PC-3 (cell line): ENCODE measurements at regions not wholly inside any gene's neighbourhood (a gene's known extent, or its start where the extent isn't known, plus 50 kb on each side); places are given as distances from the start of the nearest gene placed in this dataset.

Experiments
- ATAC-seq: fragments of 200-7000 bp; cut with Tn5 transposase; 2 replicates; pipeline ENCODE4 v1.9.1; 2020; ENCODE audit warnings: mild to moderate bottlenecking, moderate library complexity
- BruUV-seq: library from RNA; stranded (reverse); fragments of 400-500 nt; replicated peaks from 2 replicates; lab custom pipeline; 2021; lab: Mats Ljungman, UMichigan
- CTCF ChIA-PET: fragments of 300-600 bp; sonication (Branson Sonifier 250); formaldehyde crosslinking; loops from one replicate; lab custom pipeline; 2022; ENCODE audit warnings: antibody characterized with exemption; lab: Charles Lee
- POLR2A ChIA-PET: fragments of 300-600 bp; sonication (Branson Sonifier 250); formaldehyde crosslinking; loops from one replicate; lab custom pipeline; 2022; ENCODE audit warnings: antibody characterized with exemption; ENCODE audit not compliant: unreplicated experiment; lab: Charles Lee
- DNase-seq: peaks from one replicate; pipeline ENCODE4 v3.0.0-alpha.2; 2015
- H2AFZ ChIP-seq: fragments of 300-600 bp; sonication (generic); 2 replicates; pipeline ENCODE4 v1.6.0; 2016; ENCODE audit warnings: antibody characterized with exemption, low read length
- H3F3A ChIP-seq: fragments of 300-600 bp; sonication (generic); one replicate; pipeline ENCODE4 v1.6.0; 2017; ENCODE audit warnings: antibody characterized with exemption, low read length, control low read depth, mild to moderate bottlenecking; ENCODE audit not compliant: unreplicated experiment
- H3K27ac ChIP-seq: fragments of 300-600 bp; sonication (generic); 2 replicates; pipeline ENCODE4 v1.5.1; 2016; ENCODE audit warnings: mild to moderate bottlenecking, low read length
- H3K27me3 ChIP-seq: fragments of 300-600 bp; sonication (generic); 2 replicates; pipeline ENCODE4 v1.6.1; 2016; ENCODE audit warnings: low read length, mixed read lengths
- H3K36me3 ChIP-seq: fragments of 300-600 bp; sonication (generic); 2 replicates; pipeline ENCODE4 v1.6.1; 2016; ENCODE audit warnings: low read depth, mixed run types, low read length, mixed read lengths
- H3K4me1 ChIP-seq: fragments of 300-600 bp; sonication (generic); 2 replicates; pipeline ENCODE4 v1.5.1; 2016; ENCODE audit warnings: low read length; ENCODE audit not compliant: insufficient read depth
- H3K4me2 ChIP-seq: fragments of 300-600 bp; sonication (generic); 2 replicates; pipeline ENCODE4 v1.6.0; 2016; ENCODE audit warnings: low read length
- H3K4me3 ChIP-seq: fragments of 300-600 bp; sonication (generic); 2 replicates; pipeline ENCODE4 v1.5.1; 2016; ENCODE audit warnings: mild to moderate bottlenecking, low read length, mixed read lengths
- H3K79me2 ChIP-seq: fragments of 300-600 bp; sonication (generic); 2 replicates; pipeline ENCODE4 v1.6.1; 2017; ENCODE audit warnings: low read length, mixed read lengths
- H3K9ac ChIP-seq: fragments of 300-600 bp; sonication (generic); 2 replicates; pipeline ENCODE4 v1.6.0; 2016; ENCODE audit warnings: mild to moderate bottlenecking, low read length
- H3K9me2 ChIP-seq: fragments of 300-600 bp; sonication (generic); replicated peaks from 2 replicates; pipeline ENCODE4 v1.6.1; 2016; ENCODE audit warnings: mixed run types, low read length, mixed read lengths
- H3K9me3 ChIP-seq: fragments of 300-600 bp; sonication (generic); 2 replicates; pipeline ENCODE4 v1.6.1; 2016; ENCODE audit warnings: low read length, mixed read lengths
- H4K20me1 ChIP-seq: fragments of 300-600 bp; sonication (generic); 2 replicates; pipeline ENCODE4 v1.6.1; 2016; ENCODE audit warnings: low read length, mixed read lengths
- EZH2 ChIP-seq: fragments of 300-600 bp; sonication (generic); IDR thresholded peaks from one replicate; pipeline ENCODE4 v1.6.1; 2017; ENCODE audit warnings: antibody characterized with exemption, mild to moderate bottlenecking, low read length; ENCODE audit not compliant: unreplicated experiment
- EZH2phosphoT487 ChIP-seq: fragments of 300-600 bp; sonication (generic); IDR thresholded peaks from 2 replicates; pipeline ENCODE4 v1.6.1; 2018; ENCODE audit warnings: mild to moderate bottlenecking, antibody characterized with exemption, low read length, borderline replicate concordance
- intact Hi-C: fragments of 100-400 bp; cut with micrococcal nuclease; formaldehyde crosslinking; loops from 2 replicates; pipeline ENCODE4 v1.9.0; 2023
- TF ChIP-seq, protein P1 (sequence below): fragments of 300-600 bp; sonication (generic); conservative IDR thresholded peaks from 2 replicates; pipeline ENCODE4 v1.5.1; 2017; ENCODE audit warnings: antibody characterized with exemption, low read depth, mild to moderate bottlenecking, low read length

GRCh38 chr15:37490707-37491106 lies 390.4 kb upstream of the MEIS2 start:
- H3K9me3 ChIP-seq, result no peaks in the 10 kb centered on the region
- no peaks in the 10 kb centered on the region for H4K20me1 ChIP-seq
- intact Hi-C loops, result no loop called here
- no peak overlapping the region for H3K4me2 ChIP-seq
- DNase-seq (no peak), ATAC-seq (no peak)
- H3K4me3 ChIP-seq, result no peak overlapping the region
- no TSS peak for BruUV-seq
- no peak overlapping the region for H2AFZ ChIP-seq
- H3K27me3 ChIP-seq, result peaks cover 30% of the 10 kb centered on the region
- no peak overlapping the region for H3K27ac ChIP-seq
- H3K9ac ChIP-seq, result no peak overlapping the region
- ChIA-PET POLR2A (no interaction called here), CTCF (no interaction called here)
- H3K4me1 ChIP-seq, result no peaks in the 10 kb centered on the region
- H3K79me2 ChIP-seq, result no peaks in the 10 kb centered on the region
- no peaks in the 10 kb centered on the region for H3K9me2 ChIP-seq
- no peaks in the 10 kb centered on the region for H3F3A ChIP-seq
- TF ChIP-seq EZH2 (no peak), EZH2phosphoT487 (no peak)
- TF ChIP-seq, protein P1, sequence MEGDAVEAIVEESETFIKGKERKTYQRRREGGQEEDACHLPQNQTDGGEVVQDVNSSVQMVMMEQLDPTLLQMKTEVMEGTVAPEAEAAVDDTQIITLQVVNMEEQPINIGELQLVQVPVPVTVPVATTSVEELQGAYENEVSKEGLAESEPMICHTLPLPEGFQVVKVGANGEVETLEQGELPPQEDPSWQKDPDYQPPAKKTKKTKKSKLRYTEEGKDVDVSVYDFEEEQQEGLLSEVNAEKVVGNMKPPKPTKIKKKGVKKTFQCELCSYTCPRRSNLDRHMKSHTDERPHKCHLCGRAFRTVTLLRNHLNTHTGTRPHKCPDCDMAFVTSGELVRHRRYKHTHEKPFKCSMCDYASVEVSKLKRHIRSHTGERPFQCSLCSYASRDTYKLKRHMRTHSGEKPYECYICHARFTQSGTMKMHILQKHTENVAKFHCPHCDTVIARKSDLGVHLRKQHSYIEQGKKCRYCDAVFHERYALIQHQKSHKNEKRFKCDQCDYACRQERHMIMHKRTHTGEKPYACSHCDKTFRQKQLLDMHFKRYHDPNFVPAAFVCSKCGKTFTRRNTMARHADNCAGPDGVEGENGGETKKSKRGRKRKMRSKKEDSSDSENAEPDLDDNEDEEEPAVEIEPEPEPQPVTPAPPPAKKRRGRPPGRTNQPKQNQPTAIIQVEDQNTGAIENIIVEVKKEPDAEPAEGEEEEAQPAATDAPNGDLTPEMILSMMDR, result no peak
- H3K36me3 ChIP-seq, result no peaks in the 10 kb centered on the region

DNA sequence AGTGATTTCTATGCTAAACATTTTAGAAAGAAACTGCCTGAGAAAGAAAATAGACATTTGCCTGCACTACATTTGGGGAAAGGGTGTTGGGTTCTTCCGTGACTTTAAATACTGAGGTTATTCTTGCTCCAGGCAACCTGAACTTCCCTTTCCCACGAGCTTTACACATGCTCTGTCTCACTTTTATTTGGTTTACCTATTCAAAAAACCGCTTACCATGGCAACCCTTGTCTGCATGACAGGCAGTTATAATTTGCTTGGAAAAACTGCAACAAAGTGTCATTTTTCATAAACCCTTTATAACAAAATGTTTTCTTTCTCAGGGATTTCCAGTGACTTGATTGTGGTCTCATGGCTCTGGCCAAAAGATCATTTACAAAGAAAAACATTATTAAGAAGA lies 416.3 kb upstream of the MEIS2 start:
- ChIA-PET POLR2A (no interaction called here), CTCF (no interaction called here)
- intact Hi-C loops, result no loop called here
- TF ChIP-seq EZH2phosphoT487 (no peak), EZH2 (no peak)
- TF ChIP-seq, protein P1, result no peak
- H3K4me1 ChIP-seq, result no peaks in the 10 kb centered on the region
- DNase-seq (no peak), ATAC-seq (no peak)
- H3K4me2 ChIP-seq, result no peak overlapping the region
- H3K9ac ChIP-seq, result no peak overlapping the region
- no peak overlapping the region for H3K4me3 ChIP-seq
- no peak overlapping the region for H2AFZ ChIP-seq
- no peaks in the 10 kb centered on the region for H3K36me3 ChIP-seq
- no peaks in the 10 kb centered on the region for H3K9me2 ChIP-seq
- no peaks in the 10 kb centered on the region for H3K79me2 ChIP-seq
- H3K9me3 ChIP-seq, result no peaks in the 10 kb centered on the region
- H3K27ac ChIP-seq, result no peak overlapping the region
- H3K27me3 ChIP-seq, result peaks cover 24% of the 10 kb centered on the region
- no peaks in the 10 kb centered on the region for H3F3A ChIP-seq
- no peaks in the 10 kb centered on the region for H4K20me1 ChIP-seq
- no TSS peak for BruUV-seq

DNA sequence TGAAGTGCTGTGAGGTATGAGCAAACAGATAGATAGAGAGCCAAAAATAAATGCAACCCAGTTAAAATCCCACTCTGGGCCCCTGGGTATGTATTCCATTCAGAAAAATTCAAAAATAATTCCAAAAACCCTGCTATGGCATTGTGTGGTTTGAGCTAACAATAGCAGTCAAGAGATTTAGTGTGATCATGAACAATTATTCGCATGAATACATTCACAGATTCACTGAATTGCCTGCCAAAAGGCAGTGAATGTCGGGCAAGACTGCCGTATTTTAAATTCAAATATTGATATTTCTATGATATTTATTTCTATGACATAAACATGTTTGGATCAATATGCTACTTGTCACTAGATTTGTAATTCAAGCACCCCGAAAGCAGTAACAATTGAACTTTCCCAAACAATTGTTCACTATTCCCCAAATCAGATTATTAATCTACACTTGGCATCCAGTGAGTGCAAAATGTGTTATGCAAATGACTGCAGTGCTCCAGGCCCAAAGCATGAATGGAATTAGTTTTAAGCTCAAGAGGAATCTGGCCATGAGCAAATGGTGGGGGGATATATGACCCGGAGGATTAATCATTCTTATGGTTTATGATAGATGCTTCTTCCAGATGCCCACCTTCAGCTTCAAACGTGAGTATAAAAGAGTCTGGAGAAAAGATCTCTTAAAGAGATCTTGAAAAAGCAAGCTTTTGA lies 417.0 kb upstream of the MEIS2 start:
- H3K27me3 ChIP-seq, result peaks cover 24% of the 10 kb centered on the region
- H3K79me2 ChIP-seq, result no peaks in the 10 kb centered on the region
- no peaks in the 10 kb centered on the region for H3F3A ChIP-seq
- H3K4me3 ChIP-seq, result no peak overlapping the region
- no peak overlapping the region for H3K9ac ChIP-seq
- ChIA-PET CTCF (no interaction called here), POLR2A (no interaction called here)
- H3K9me2 ChIP-seq, result no peaks in the 10 kb centered on the region
- no peaks in the 10 kb centered on the region for H3K36me3 ChIP-seq
- no peak overlapping the region for H3K4me2 ChIP-seq
- intact Hi-C loops, result no loop called here
- ATAC-seq (no peak), DNase-seq (no peak)
- H4K20me1 ChIP-seq, result no peaks in the 10 kb centered on the region
- no peak overlapping the region for H2AFZ ChIP-seq
- H3K9me3 ChIP-seq, result no peaks in the 10 kb centered on the region
- no peaks in the 10 kb centered on the region for H3K4me1 ChIP-seq
- no peak for TF ChIP-seq EZH2phosphoT487
- TF ChIP-seq, protein P1, result no peak
- no peak for TF ChIP-seq EZH2
- no peak overlapping the region for H3K27ac ChIP-seq
- no TSS peak for BruUV-seq
